Activated CD4-positive, alpha-beta T cell treated with anti-CD3 and anti-CD28 coated beads for 36 hours (primary cell): ENCODE measurements at regions not wholly inside any gene's neighbourhood (a gene's known extent, or its start where the extent isn't known, plus 50 kb on each side); places are given as distances from the start of the nearest gene placed in this dataset.

ENCODE experiments used
- ATAC-seq: fragments of 200-7000 bp; cut with Tn5 transposase; one replicate; pipeline ENCODE4 v1.10.0; 2021; ENCODE audit warnings: mild to moderate bottlenecking, moderate library complexity
- CTCF ChIA-PET: fragments of 350-600 bp; sonication (Branson Sonifier 250); formaldehyde crosslinking; loops from one replicate; lab custom pipeline; 2021; ENCODE audit warnings: antibody characterized with exemption; lab: Charles Lee
- POLR2A ChIA-PET: fragments of 350-600 bp; sonication (Branson Sonifier 250); formaldehyde crosslinking; loops from one replicate; lab custom pipeline; 2021; ENCODE audit warnings: antibody characterized with exemption, inconsistent platforms; lab: Charles Lee
- DNase-seq: peaks from one replicate; pipeline ENCODE4 v3.0.0-alpha.2; 2020
- H3K27ac Mint-ChIP-seq: one replicate; pipeline ENCODE4 v1.8.0; 2021; ENCODE audit warnings: mixed read lengths
- H3K27me3 Mint-ChIP-seq: one replicate; pipeline ENCODE4 v1.8.0; 2021; ENCODE audit warnings: mixed read lengths
- H3K36me3 Mint-ChIP-seq: one replicate; pipeline ENCODE4 v1.8.0; 2021; ENCODE audit warnings: low read depth, mixed read lengths
- H3K4me1 Mint-ChIP-seq: one replicate; pipeline ENCODE4 v1.8.0; 2021; ENCODE audit warnings: mixed read lengths
- H3K4me3 Mint-ChIP-seq: one replicate; pipeline ENCODE4 v1.8.0; 2021; ENCODE audit warnings: mild to moderate bottlenecking, moderate library complexity, mixed read lengths
- H3K9me3 Mint-ChIP-seq: one replicate; pipeline ENCODE4 v1.8.0; 2021; ENCODE audit warnings: low read depth, mixed read lengths
- intact Hi-C, 2 experiments: fragments of 100-400 bp; cut with DNase I in 1 of 2; cut with micrococcal nuclease in 1 of 2; formaldehyde crosslinking; loops; one replicate each; pipeline versions ENCODE4 v1.14.2 to v1.15.1; 2022 to 2024; cut with DNase I, micrococcal nuclease

DNA sequence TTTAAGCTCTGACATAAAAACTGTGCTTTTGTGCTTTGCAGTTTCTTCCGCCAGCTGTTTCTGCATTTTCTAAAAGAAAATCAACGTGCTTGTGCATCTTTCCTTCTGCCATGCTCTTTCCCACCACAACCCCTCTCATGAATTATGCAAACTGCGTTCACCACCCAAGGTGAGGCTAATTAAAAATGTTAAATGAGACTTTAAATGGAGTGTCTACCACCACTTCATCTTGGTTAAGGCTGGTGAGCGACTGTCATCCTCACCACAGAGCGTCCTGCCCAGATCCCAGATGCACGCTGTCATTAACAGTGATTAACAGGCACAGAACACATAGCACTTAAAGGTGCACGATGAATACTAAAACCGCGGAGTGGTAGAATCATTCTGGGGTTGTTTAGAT lies 250.5 kb upstream of the RAB6C start:
- intact Hi-C loops = no loop called here
- DNase-seq = no peak
- Mint-ChIP-seq H3K36me3 (no peaks in the 10 kb centered on the region), H3K27ac (no peak overlapping the region), H3K9me3 (no peaks in the 10 kb centered on the region), H3K4me1 (no peaks in the 10 kb centered on the region), H3K4me3 (no peak overlapping the region), H3K27me3 (no peaks in the 10 kb centered on the region)
- ChIA-PET CTCF (no interaction called here), POLR2A (no interaction called here)
- ATAC-seq = no peak

DNA sequence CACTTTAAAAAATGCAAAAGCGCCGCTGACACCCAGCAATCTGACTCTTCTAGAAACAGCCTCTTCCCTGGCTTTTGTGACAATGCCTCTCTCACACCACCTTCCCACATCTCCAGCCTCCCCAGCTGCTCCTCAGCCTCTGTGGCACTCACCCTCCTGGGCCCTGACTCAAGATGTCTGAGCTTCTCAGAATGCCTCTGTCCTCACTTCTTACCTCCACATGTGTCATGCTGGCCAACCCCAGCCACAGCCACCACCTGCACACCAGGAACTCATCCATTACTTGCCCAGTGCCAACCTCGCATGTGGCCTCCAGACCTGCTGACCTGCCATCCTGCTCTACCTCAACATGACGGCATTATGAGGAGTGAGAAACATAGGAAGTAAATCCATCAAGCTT lies 249.8 kb upstream of the RAB6C start:
- POLR2A ChIA-PET = no interaction called here
- H3K4me1 Mint-ChIP-seq = no peaks in the 10 kb centered on the region
- intact Hi-C loops = no loop called here

DNA sequence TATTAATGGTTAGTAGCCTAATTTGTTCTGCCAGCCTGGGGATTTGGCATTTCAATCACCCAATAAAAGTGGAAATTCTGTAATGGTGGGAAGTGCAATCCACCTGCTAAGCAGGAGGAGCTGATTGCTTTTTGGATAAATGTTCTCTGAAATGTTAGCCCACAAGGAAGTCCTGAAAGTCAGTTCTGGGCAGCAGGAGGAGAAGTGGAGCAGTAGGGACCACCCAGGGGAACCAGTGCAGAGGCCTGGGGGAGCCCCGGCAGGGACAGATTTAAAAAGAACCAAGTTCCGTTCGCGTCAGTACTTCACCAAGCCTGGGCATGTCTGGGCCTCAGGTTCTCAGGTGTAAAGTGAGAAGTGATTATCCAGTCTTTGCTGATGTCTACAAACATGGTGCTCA lies 248.5 kb upstream of the RAB6C start:
- DNase-seq (no peak), ATAC-seq (no peak)
- POLR2A ChIA-PET = no interaction called here
- intact Hi-C loops = no loop called here
- Mint-ChIP-seq H3K9me3 (no peaks in the 10 kb centered on the region), H3K27ac (no peak overlapping the region), H3K27me3 (no peaks in the 10 kb centered on the region), H3K36me3 (no peaks in the 10 kb centered on the region), H3K4me3 (no peak overlapping the region), H3K4me1 (no peaks in the 10 kb centered on the region)
- CTCF ChIA-PET = interaction anchor here (0.6 kb wide), 1 partner anchor 39 kb away, joined by 3 read pairs; no protein-coding TSS in a partner anchor

More for the DNA sequence above, 249.8 kb upstream of the RAB6C start:
- H3K36me3 Mint-ChIP-seq = no peaks in the 10 kb centered on the region
- no peak overlapping the region for H3K4me3 Mint-ChIP-seq
- H3K9me3 Mint-ChIP-seq = no peaks in the 10 kb centered on the region
- no peaks in the 10 kb centered on the region for H3K27me3 Mint-ChIP-seq
- no peak overlapping the region for H3K27ac Mint-ChIP-seq
- DNase-seq (no peak), ATAC-seq (no peak)
- CTCF ChIA-PET = interaction anchor here (0.6 kb wide), 1 partner anchor 103 kb away, joined by 3 read pairs; no protein-coding TSS in a partner anchor

- Mint-ChIP-seq H3K27ac (no peak overlapping the region), H3K4me1 (no peaks in the 10 kb centered on the region), H3K27me3 (no peaks in the 10 kb centered on the region), H3K4me3 (no peak overlapping the region), H3K9me3 (no peaks in the 10 kb centered on the region), H3K36me3 (no peaks in the 10 kb centered on the region)
- ChIA-PET CTCF (interaction anchor here (0.8 kb wide), 1 partner anchor 128 kb away, joined by 3 read pairs; no protein-coding TSS in a partner anchor), POLR2A (no interaction called here)
- intact Hi-C loops = no loop called here
- ATAC-seq (no peak), DNase-seq (no peak)
Observed at GRCh38 chr2:129731907-129732629, 247.4 kb upstream of the RAB6C start.

- H3K4me1 Mint-ChIP-seq = no peaks in the 10 kb centered on the region
- CTCF ChIA-PET = no interaction called here
- DNase-seq = no peak
- H3K4me3 Mint-ChIP-seq = no peak overlapping the region
- POLR2A ChIA-PET = no interaction called here
- no peaks in the 10 kb centered on the region for H3K36me3 Mint-ChIP-seq
- H3K9me3 Mint-ChIP-seq = no peaks in the 10 kb centered on the region
- ATAC-seq = no peak
- no peak overlapping the region for H3K27ac Mint-ChIP-seq
- intact Hi-C loops = no loop called here
- H3K27me3 Mint-ChIP-seq = no peaks in the 10 kb centered on the region
Observed at GRCh38 chr2:129732630-129733026, 246.8 kb upstream of the RAB6C start.

- intact Hi-C loops = no loop called here
- no peak for ATAC-seq
- H3K4me1 Mint-ChIP-seq = no peaks in the 10 kb centered on the region
- no peak overlapping the region for H3K4me3 Mint-ChIP-seq
- CTCF ChIA-PET = no interaction called here
- no peaks in the 10 kb centered on the region for H3K27me3 Mint-ChIP-seq
- no peaks in the 10 kb centered on the region for H3K9me3 Mint-ChIP-seq
- no peak for DNase-seq
- H3K36me3 Mint-ChIP-seq = no peaks in the 10 kb centered on the region
- POLR2A ChIA-PET = no interaction called here
- H3K27ac Mint-ChIP-seq = no peak overlapping the region
Observed at GRCh38 chr2:129733041-129733440, 246.4 kb upstream of the RAB6C start.

DNA sequence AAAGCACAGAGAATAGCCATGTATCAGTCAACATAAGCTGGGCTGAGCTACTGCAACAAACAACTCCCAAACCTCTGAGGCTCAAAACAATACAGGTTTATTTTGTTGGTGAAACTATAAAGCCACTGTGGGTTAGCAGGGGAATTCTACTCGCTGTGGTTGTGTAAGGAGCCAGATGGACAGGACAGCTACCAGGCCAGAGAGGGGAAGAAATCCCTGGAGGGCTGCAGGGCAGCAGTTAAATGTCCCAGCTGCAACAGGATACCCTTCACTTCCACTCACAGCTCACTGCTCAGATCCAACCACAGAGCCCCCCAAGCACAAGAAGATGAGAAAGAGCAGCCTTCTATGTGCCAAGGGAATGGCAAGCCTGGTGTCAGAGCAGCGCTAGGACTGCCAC lies 245.9 kb upstream of the RAB6C start:
- Mint-ChIP-seq H3K27ac (no peak overlapping the region), H3K4me3 (no peak overlapping the region), H3K4me1 (no peaks in the 10 kb centered on the region), H3K36me3 (no peaks in the 10 kb centered on the region), H3K27me3 (no peaks in the 10 kb centered on the region), H3K9me3 (no peaks in the 10 kb centered on the region)
- CTCF ChIA-PET = interaction anchor here (0.5 kb wide), 1 partner anchor 1997 kb away, joined by 4 read pairs; no protein-coding TSS in a partner anchor
- DNase-seq (no peak), ATAC-seq (no peak)
- intact Hi-C loops = no loop called here
- POLR2A ChIA-PET = no interaction called here

DNA sequence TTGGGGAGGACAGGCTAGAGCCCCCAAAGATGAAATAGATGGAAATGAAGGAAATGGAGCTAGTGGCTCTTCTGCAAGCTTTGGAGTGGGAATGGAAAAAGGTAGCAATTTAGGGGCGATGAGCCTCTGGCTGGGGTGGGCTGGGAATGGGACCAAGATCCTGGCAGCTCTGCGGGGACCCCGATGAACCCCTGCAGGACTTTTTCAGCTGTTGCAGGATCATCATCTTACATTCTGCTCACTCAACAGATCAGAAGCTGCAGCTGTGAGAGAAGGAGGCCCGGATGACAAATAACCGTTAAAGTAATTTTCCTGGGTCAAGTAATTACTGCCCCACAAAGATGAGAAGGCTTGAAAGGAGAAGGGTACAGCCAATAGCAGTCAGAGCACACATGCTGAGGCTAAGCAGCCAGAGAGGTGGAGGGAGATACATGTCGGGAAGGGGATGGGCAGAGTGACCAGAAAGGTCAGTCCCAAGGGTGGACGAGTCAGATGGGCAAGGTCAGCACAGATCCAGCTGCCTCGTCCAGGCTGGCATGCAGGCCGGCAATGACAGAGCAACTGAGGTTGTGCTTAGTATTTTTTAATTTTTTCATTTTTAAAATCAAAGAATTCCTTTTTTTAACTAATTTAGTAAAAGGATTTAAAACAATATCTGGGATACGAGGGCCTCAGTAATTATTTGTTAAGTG lies 245.0 kb upstream of the RAB6C start:
- intact Hi-C loops = no loop called here
- ChIA-PET POLR2A (no interaction called here), CTCF (no interaction called here)
- ATAC-seq (no peak), DNase-seq (no peak)
- H3K27ac Mint-ChIP-seq = no peak overlapping the region
- H3K4me1 Mint-ChIP-seq = no peaks in the 10 kb centered on the region
- H3K4me3 Mint-ChIP-seq = no peak overlapping the region
- H3K27me3 Mint-ChIP-seq = no peaks in the 10 kb centered on the region
- no peaks in the 10 kb centered on the region for H3K9me3 Mint-ChIP-seq
- no peaks in the 10 kb centered on the region for H3K36me3 Mint-ChIP-seq

DNA sequence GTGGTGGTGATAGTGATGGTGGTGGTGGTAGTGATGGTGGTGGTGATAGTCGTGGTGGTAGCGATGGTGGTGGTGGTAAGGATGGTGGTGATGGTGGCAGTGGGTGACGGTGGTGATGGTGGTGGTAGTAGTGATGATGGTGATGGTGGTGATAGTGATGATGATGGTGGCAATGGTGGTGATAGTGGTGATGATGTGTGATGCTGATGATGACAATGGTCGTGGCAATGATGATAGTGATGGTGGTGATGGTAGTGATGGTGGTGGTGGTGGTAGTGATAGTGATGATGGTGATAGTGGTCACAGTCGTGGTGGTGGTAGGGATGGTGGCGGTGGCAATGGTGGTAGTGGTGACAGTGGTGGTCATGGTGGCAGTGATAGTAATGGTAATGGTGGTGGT lies 243.9 kb upstream of the RAB6C start:
- H3K27ac Mint-ChIP-seq = no peak overlapping the region
- no peak for DNase-seq
- H3K4me1 Mint-ChIP-seq = no peaks in the 10 kb centered on the region
- H3K36me3 Mint-ChIP-seq = no peaks in the 10 kb centered on the region
- no peak for ATAC-seq
- H3K4me3 Mint-ChIP-seq = no peak overlapping the region
- ChIA-PET POLR2A (no interaction called here), CTCF (no interaction called here)
- H3K27me3 Mint-ChIP-seq = no peaks in the 10 kb centered on the region
- intact Hi-C loops = no loop called here
- no peaks in the 10 kb centered on the region for H3K9me3 Mint-ChIP-seq

DNA sequence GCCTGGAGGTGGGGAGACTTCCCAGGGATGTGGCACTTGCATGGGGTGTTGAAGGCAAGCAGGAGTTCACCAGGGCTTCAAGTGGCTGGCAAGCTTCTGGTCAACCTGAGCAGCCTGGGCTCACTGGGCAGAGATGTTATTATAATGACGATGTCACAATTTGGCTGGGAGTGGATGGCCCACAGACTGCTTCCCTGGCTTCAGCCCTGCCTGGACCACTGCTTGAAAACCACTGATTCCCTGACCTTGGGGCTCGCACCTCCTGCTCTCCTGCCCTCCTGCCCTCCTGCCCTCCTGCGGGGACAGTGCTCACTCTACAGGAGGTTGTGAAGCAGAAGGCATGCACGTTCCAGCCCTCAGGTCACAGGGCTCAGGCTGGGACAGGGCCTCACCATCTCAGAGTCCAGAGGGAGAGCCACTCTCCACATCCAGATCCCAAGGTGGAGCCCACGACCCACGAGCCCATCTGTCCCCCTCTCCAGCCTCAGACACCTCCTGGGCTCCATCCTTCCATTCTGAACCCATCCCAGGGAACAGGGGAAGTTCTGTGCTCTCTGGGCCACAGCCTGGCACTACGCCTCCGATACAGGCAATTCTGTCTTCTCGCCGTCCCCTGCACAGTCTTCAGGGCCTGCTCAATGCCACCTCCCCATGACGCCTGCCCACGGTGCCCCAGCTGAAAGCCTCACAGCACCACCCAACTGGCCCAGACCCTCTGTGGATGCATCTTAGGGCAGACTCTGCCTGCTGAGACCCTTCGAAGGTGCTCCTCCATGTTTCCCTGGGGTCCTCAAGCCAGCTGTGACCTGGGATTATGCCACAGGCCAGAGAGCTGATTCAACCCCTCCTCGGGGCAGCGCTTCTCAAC lies 241.6 kb upstream of the RAB6C start:
- Mint-ChIP-seq H3K4me1 (no peaks in the 10 kb centered on the region), H3K9me3 (no peaks in the 10 kb centered on the region), H3K27me3 (no peaks in the 10 kb centered on the region), H3K27ac (no peak overlapping the region), H3K4me3 (no peak overlapping the region), H3K36me3 (no peaks in the 10 kb centered on the region)
- ATAC-seq (no peak), DNase-seq (no peak)
- ChIA-PET POLR2A (no interaction called here), CTCF (no interaction called here)
- intact Hi-C loops = no loop called here

DNA sequence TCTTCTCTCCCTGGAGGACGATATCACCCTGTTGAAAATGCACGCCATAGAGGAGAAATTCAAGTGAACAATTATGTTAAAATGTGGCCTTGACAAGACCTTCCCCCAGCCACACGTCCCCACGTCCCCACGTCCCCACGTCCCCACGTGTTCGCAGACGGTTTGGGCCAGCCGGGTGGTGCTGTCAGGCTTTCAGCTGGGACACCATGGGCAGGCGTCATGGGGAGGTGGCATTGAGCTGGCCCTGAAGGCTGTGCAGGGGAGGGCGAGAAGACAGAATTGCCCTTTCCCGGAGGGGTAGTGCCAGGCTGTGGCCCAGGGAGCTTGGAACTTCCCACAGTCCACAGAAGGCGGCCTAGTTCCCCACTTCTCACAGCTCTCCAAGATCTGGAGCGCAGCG lies 240.7 kb upstream of the RAB6C start:
- H3K9me3 Mint-ChIP-seq = no peaks in the 10 kb centered on the region
- intact Hi-C loops = no loop called here
- DNase-seq (no peak), ATAC-seq (no peak)
- no peak overlapping the region for H3K27ac Mint-ChIP-seq
- H3K27me3 Mint-ChIP-seq = no peaks in the 10 kb centered on the region
- ChIA-PET CTCF (no interaction called here), POLR2A (no interaction called here)
- H3K4me3 Mint-ChIP-seq = no peak overlapping the region
- H3K4me1 Mint-ChIP-seq = no peaks in the 10 kb centered on the region
- no peaks in the 10 kb centered on the region for H3K36me3 Mint-ChIP-seq
